NT2/D1 (cell line): ENCODE measurements at regions not wholly inside any gene's neighbourhood (a gene's known extent, or its start where the extent isn't known, plus 50 kb on each side); places are given as distances from the start of the nearest gene placed in this dataset.

Source experiments
- SUZ12 ChIP-seq: IDR thresholded peaks from 2 replicates; pipeline ENCODE4 v1.6.1; 2011; ENCODE audit not compliant: insufficient read length, insufficient read depth; ENCODE audit errors: extremely low read depth
- YY1 ChIP-seq: IDR thresholded peaks from 2 replicates; pipeline ENCODE4 v1.6.1; 2011; ENCODE audit not compliant: insufficient read length, insufficient read depth
- ZNF274 ChIP-seq: IDR thresholded peaks from 2 replicates; pipeline ENCODE4 v1.6.1; 2011; ENCODE audit warnings: mild to moderate bottlenecking, low read depth, low read length

DNA sequence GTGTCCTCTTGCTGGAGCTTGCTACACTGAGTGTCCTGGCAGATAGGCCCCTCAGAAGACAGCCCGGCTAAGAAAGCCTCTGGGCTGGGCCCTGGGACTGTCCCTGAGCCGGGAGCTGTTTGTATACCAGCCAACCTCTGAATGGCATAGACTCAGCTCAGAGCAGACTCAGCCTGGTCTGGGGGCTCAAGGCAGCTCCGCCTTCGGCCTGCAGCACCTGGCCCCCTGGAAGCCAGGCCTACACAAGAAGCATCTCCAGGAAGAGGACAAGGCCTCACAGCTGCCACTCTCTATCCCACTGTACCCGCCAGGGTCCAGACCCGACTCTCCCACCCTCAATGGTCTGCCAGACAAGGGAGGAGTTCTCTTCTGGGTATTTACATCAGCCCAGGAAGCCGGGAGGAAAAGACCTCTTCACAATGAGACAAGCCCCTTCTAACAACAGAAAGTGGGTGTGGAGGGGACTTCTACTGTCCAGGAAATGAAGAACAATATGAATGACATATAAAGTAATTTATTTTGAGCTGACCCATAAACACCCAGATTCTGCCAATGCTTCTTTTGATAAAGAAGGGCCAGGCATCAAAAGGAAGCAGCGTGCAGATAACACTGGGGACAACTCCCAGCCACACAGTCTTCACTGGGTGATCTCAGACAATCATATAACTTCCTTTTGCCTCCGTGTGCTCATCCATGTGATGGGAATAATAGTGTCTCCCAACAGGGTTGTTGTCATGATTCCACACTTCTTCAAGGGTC is 110.2 kb downstream of the TPRA1 start:
- TF ChIP-seq ZNF274 (no peak), SUZ12 (no peak), YY1 (no peak)
